HepG2 (cell line): ENCODE measurements at regions not wholly inside any gene's neighbourhood (a gene's known extent, or its start where the extent isn't known, plus 50 kb on each side); places are given as distances from the start of the nearest gene placed in this dataset.

Experiments
- ATAC-seq: fragments of 200-7000 bp; cut with Tn5 transposase; 3 replicates; pipeline ENCODE4 v1.9.1; 2020; ENCODE audit warnings: mild to moderate bottlenecking, moderate library complexity
- BruUV-seq: library from RNA; stranded (reverse); fragments of 400-500 nt; replicated peaks from 2 replicates; lab custom pipeline; 2021; lab: Mats Ljungman, UMichigan
- CTCF ChIA-PET: fragments of 300-600 bp; formaldehyde crosslinking; extraction: SDS; loops from one replicate; lab custom pipeline; 2021; ENCODE audit warnings: low total read pairs, inconsistent platforms, low intra/inter-chr PET ratio; lab: Yijun Ruan, JAX
- POLR2A ChIA-PET: fragments of 350-600 bp; sonication (Branson Sonifier 250); formaldehyde crosslinking; loops from one replicate; lab custom pipeline; 2020; ENCODE audit warnings: antibody characterized with exemption, inconsistent platforms; lab: Yijun Ruan, JAX
- DNase-seq: peaks from one replicate; pipeline ENCODE4 v3.0.0-alpha.2; 2015; ENCODE audit warnings: low spot score
- FAIRE-seq: peaks from 3 replicates; lab custom pipeline; 2011; peaks lifted over from hg19 to GRCh38; lab: Jason Lieb, UNC
- H2AFZ ChIP-seq: one replicate; pipeline ENCODE4 v1.6.1; 2011; ENCODE audit warnings: low read length, inconsistent platforms
- H3K27ac ChIP-seq: fragments of 300-600 bp; 3 replicates; pipeline ENCODE4 v1.8.0; 2011; ENCODE audit warnings: mixed run types, mild to moderate bottlenecking, mixed read lengths, low read length, inconsistent platforms; ENCODE audit not compliant: insufficient read depth; ENCODE audit errors: extremely low read length
- H3K27me3 ChIP-seq, 2 experiments: fragments of 200-600 bp in 1 of 2; 2 replicates in 1 of 2; 3 replicates in 1 of 2; pipeline versions ENCODE4 v1.6.0 to v1.8.0; 2011; ENCODE audit warnings: low read length in 2 of 2, mild to moderate bottlenecking in 2 of 2, moderate library complexity in 2 of 2, inconsistent platforms in 1 of 2; ENCODE audit not compliant: insufficient read depth in 2 of 2, control insufficient read depth in 1 of 2
- H3K36me3 ChIP-seq, 2 experiments: fragments of 200-600 bp in 1 of 2; replicated peaks in 1 of 2; 2 replicates in 1 of 2; 3 replicates in 1 of 2; pipeline versions ENCODE4 v1.5.1 to v1.8.0; 2011; ENCODE audit warnings: low read length in 2 of 2, inconsistent platforms in 1 of 2; ENCODE audit not compliant: insufficient read depth in 2 of 2, control insufficient read depth in 1 of 2
- H3K4me1 ChIP-seq: 2 replicates; pipeline ENCODE4 v1.5.1; 2012; ENCODE audit warnings: low read length, inconsistent platforms; ENCODE audit not compliant: insufficient read depth
- H3K4me2 ChIP-seq: 2 replicates; pipeline ENCODE4 v1.6.0; 2011; ENCODE audit warnings: low read depth, low read length, inconsistent platforms
- H3K4me3 ChIP-seq, 3 experiments: fragments of 200-600 bp in 1 of 3; sonication (generic), shearing (Covaris generic) in 1 of 3; replicated peaks in 1 of 3; 2 replicates each; pipeline ENCODE4 v1.5.1; 2011 to 2016; ENCODE audit warnings: low read length in 3 of 3, inconsistent platforms in 2 of 3, low read depth in 2 of 3, mild to moderate bottlenecking in 2 of 3, control low read depth in 1 of 3, mixed read lengths in 1 of 3; ENCODE audit not compliant: insufficient read depth in 1 of 3
- H3K79me2 ChIP-seq: one replicate; pipeline ENCODE4 v1.6.1; 2011; ENCODE audit warnings: low read length, inconsistent platforms; ENCODE audit not compliant: insufficient read depth
- H3K9ac ChIP-seq: 2 replicates; pipeline ENCODE4 v1.6.0; 2011; ENCODE audit warnings: mild to moderate bottlenecking, low read depth, low read length, inconsistent platforms; ENCODE audit not compliant: insufficient read depth
- H3K9me3 ChIP-seq: 2 replicates; pipeline ENCODE4 v1.5.1; 2012; ENCODE audit warnings: mild to moderate bottlenecking, low read length
- H4K20me1 ChIP-seq: 2 replicates; pipeline ENCODE4 v1.6.0; 2011; ENCODE audit warnings: inconsistent platforms, mild to moderate bottlenecking, low read length, moderate library complexity; ENCODE audit not compliant: insufficient read depth
- MLLT10 ChIP-seq: sonication (generic); formaldehyde crosslinking; IDR thresholded peaks from 2 replicates; pipeline ENCODE4 v1.4.0; 2020; ENCODE audit warnings: missing genetic modification reagents
- NR2F2 ChIP-seq: IDR thresholded peaks from 2 replicates; pipeline ENCODE4 v1.6.1; 2012; ENCODE audit warnings: low read depth, inconsistent platforms, borderline replicate concordance
- REL ChIP-seq: sonication (generic); formaldehyde crosslinking; conservative IDR thresholded peaks from 2 replicates; pipeline ENCODE4 v1.8.0; 2022; ENCODE audit warnings: mild to moderate bottlenecking, missing genetic modification reagents, moderate library complexity
- ZNF264 ChIP-seq: sonication (generic); formaldehyde crosslinking; IDR thresholded peaks from 2 replicates; pipeline ENCODE4 v1.4.0; 2020; ENCODE audit warnings: missing genetic modification reagents
- ZNF607 ChIP-seq: sonication (generic); formaldehyde crosslinking; IDR thresholded peaks from 2 replicates; pipeline ENCODE4 v1.5.1; 2020; ENCODE audit warnings: missing genetic modification reagents, mild to moderate bottlenecking, borderline replicate concordance
- ZNF782 ChIP-seq: sonication (generic); formaldehyde crosslinking; IDR thresholded peaks from 2 replicates; pipeline ENCODE4 v1.4.0; 2020; ENCODE audit warnings: missing genetic modification reagents, mild to moderate bottlenecking, borderline replicate concordance
- WGBS: methylation state at CpG from one replicate; pipeline ENCODE4 v1.1.6; 2017; ENCODE audit warnings: low lambda C conversion rate; 5-methylcytosine and 5-hydroxymethylcytosine counted together
- in situ Hi-C: cut with HindIII; loops from 2 replicates; pipeline ENCODE4 v1.10.0; 2017; ENCODE audit warnings: low pct_unique_long_range_greater_than_20kb; ENCODE audit not compliant: extremely low pct_ligation_motif_present
- intact Hi-C: fragments of 100-400 bp; cut with micrococcal nuclease; formaldehyde crosslinking; loops from one replicate; pipeline ENCODE4 v1.10.0; 2022; ENCODE audit not compliant: unreplicated experiment
- TF ChIP-seq, protein P1 (sequence below): sonication (generic); formaldehyde crosslinking; IDR thresholded peaks from 2 replicates; pipeline ENCODE4 v1.4.0; 2020; ENCODE audit warnings: mild to moderate bottlenecking, missing genetic modification reagents, borderline replicate concordance
- TF ChIP-seq, protein P2 (sequence below): sonication (generic); formaldehyde crosslinking; IDR thresholded peaks from 2 replicates; pipeline ENCODE4 v1.5.0; 2020; ENCODE audit warnings: mild to moderate bottlenecking, missing genetic modification reagents
- TF ChIP-seq, protein P3 (sequence below): sonication (generic); formaldehyde crosslinking; IDR thresholded peaks from 2 replicates; pipeline ENCODE4 v1.5.0; 2020; ENCODE audit warnings: mild to moderate bottlenecking, missing genetic modification reagents
- TF ChIP-seq, protein P4 (sequence below): sonication (generic); formaldehyde crosslinking; IDR thresholded peaks from 2 replicates; pipeline ENCODE4 v1.5.1; 2020; ENCODE audit warnings: missing genetic modification reagents, mild to moderate bottlenecking, borderline replicate concordance

DNA sequence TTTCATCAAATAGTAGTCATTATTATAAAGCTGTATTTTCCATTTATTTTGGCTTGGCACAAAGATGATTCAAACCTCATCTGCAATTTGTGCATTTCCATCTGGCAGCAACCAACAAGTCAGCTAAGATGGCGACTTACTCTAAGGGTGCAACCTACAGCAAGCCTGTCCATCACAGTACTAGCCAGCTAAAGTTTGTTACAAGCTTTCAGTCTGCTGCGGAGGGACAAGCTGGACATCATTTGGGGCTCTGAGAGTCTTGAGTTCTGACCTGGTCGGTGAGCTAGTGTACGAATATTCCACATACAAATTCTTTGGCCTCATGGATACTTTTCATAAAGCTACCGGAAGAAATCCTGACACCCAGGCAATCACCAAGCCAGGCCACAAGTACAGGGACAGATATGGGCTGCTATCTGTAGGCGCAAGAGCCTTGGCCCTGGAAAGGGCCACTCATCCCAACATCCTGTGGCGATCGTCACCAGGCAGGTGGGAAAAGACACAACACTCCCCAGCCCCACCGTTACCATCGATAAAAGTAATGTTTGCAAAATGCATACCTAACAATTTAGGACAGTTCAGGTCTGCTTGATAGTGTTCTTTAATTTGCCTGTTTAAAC is 307.6 kb downstream of the SKIDA1 start (continued):
- TF ChIP-seq, protein P1, sequence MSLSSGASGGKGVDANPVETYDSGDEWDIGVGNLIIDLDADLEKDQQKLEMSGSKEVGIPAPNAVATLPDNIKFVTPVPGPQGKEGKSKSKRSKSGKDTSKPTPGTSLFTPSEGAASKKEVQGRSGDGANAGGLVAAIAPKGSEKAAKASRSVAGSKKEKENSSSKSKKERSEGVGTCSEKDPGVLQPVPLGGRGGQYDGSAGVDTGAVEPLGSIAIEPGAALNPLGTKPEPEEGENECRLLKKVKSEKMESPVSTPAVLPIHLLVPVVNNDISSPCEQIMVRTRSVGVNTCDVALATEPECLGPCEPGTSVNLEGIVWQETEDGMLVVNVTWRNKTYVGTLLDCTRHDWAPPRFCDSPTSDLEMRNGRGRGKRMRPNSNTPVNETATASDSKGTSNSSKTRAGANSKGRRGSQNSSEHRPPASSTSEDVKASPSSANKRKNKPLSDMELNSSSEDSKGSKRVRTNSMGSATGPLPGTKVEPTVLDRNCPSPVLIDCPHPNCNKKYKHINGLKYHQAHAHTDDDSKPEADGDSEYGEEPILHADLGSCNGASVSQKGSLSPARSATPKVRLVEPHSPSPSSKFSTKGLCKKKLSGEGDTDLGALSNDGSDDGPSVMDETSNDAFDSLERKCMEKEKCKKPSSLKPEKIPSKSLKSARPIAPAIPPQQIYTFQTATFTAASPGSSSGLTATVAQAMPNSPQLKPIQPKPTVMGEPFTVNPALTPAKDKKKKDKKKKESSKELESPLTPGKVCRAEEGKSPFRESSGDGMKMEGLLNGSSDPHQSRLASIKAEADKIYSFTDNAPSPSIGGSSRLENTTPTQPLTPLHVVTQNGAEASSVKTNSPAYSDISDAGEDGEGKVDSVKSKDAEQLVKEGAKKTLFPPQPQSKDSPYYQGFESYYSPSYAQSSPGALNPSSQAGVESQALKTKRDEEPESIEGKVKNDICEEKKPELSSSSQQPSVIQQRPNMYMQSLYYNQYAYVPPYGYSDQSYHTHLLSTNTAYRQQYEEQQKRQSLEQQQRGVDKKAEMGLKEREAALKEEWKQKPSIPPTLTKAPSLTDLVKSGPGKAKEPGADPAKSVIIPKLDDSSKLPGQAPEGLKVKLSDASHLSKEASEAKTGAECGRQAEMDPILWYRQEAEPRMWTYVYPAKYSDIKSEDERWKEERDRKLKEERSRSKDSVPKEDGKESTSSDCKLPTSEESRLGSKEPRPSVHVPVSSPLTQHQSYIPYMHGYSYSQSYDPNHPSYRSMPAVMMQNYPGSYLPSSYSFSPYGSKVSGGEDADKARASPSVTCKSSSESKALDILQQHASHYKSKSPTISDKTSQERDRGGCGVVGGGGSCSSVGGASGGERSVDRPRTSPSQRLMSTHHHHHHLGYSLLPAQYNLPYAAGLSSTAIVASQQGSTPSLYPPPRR (CRISPR knock-in tag), result no peak
- TF ChIP-seq ZNF607, result no peak

DNA sequence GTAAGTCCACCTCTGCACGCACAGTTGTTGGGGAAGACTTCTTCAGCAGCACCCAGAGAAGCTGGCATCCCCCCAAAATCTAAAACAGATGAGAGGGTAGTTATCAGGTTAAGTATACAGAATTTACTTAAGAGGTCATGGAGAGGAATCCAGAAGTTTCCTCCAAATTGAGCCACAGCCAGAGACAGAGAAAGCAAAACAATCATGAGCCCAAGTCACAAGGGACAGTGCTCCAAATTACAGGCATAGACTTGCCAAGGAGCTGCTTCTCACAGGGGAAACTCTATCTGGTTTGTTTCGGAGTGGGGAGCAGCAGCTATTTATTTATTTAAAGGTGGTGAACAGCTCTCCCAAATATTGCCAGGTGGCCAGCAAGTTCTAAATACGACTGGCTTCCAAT is 308.4 kb downstream of the SKIDA1 start:
- peaks cover 0 to 12% of the 10 kb centered on the region in 2 experiments; a peak in 1 of 5 replicates for H3K27me3 ChIP-seq
- no peak for FAIRE-seq
- H3K4me3 ChIP-seq, result no peak overlapping the region
- H3K27ac ChIP-seq, result no peak overlapping the region
- 10% methylated on average over 3 of the region's 3 CpGs for WGBS
- H3K79me2 ChIP-seq, result no peaks in the 10 kb centered on the region
- TF ChIP-seq ZNF264 (no peak), REL (CRISPR knock-in tag) (no peak), ZNF782 (CRISPR knock-in tag) (no peak), NR2F2 (no peak), MLLT10 (CRISPR knock-in tag) (no peak)
- TF ChIP-seq, protein P2, sequence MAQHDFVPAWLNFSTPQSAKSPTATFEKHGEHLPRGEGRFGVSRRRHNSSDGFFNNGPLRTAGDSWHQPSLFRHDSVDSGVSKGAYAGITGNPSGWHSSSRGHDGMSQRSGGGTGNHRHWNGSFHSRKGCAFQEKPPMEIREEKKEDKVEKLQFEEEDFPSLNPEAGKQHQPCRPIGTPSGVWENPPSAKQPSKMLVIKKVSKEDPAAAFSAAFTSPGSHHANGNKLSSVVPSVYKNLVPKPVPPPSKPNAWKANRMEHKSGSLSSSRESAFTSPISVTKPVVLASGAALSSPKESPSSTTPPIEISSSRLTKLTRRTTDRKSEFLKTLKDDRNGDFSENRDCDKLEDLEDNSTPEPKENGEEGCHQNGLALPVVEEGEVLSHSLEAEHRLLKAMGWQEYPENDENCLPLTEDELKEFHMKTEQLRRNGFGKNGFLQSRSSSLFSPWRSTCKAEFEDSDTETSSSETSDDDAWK (CRISPR knock-in tag), result no peak
- TF ChIP-seq, protein P3, sequence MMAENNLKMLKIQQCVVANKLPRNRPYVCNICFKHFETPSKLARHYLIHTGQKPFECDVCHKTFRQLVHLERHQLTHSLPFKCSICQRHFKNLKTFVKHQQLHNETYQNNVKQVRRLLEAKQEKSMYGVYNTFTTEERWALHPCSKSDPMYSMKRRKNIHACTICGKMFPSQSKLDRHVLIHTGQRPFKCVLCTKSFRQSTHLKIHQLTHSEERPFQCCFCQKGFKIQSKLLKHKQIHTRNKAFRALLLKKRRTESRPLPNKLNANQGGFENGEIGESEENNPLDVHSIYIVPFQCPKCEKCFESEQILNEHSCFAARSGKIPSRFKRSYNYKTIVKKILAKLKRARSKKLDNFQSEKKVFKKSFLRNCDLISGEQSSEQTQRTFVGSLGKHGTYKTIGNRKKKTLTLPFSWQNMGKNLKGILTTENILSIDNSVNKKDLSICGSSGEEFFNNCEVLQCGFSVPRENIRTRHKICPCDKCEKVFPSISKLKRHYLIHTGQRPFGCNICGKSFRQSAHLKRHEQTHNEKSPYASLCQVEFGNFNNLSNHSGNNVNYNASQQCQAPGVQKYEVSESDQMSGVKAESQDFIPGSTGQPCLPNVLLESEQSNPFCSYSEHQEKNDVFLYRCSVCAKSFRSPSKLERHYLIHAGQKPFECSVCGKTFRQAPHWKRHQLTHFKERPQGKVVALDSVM (CRISPR knock-in tag), result no peak
- TF ChIP-seq, protein P4, sequence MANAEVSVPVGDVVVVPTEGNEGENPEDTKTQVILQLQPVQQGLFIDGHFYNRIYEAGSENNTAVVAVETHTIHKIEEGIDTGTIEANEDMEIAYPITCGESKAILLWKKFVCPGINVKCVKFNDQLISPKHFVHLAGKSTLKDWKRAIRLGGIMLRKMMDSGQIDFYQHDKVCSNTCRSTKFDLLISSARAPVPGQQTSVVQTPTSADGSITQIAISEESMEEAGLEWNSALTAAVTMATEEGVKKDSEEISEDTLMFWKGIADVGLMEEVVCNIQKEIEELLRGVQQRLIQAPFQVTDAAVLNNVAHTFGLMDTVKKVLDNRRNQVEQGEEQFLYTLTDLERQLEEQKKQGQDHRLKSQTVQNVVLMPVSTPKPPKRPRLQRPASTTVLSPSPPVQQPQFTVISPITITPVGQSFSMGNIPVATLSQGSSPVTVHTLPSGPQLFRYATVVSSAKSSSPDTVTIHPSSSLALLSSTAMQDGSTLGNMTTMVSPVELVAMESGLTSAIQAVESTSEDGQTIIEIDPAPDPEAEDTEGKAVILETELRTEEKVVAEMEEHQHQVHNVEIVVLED (CRISPR knock-in tag), result no peak
- TF ChIP-seq, all 625 proteins: peak for 0
- ChIA-PET POLR2A (no interaction called here), CTCF (no interaction called here)
- Histone ChIP-seq H3K36me3 (no peaks in the 10 kb centered on the region), H4K20me1 (no peaks in the 10 kb centered on the region), H3K4me1 (no peaks in the 10 kb centered on the region), H2AFZ (no peak overlapping the region), H3K9ac (no peak overlapping the region), H3K4me2 (no peak overlapping the region), H3K9me3 (no peaks in the 10 kb centered on the region)
- no peak for ATAC-seq
- BruUV-seq, result no TSS peak
- in situ Hi-C loops (no loop called here), intact Hi-C loops (no loop called here)
- DNase-seq, result no peak
